ENCODE measurements at regions not wholly inside any gene's neighbourhood (a gene's known extent, or its start where the extent isn't known, plus 50 kb on each side); places are given as distances from the start of the nearest gene placed in this dataset.
"Not testable (repeated sequence)": the region's sequence is repeated elsewhere in the genome, so short reads cannot be mapped to it uniquely, and the experiment has no call there.

- DNase-seq (ENCODE audit: low spot score) = no peak
Observed at GRCh38 chr12:30345744-30346471, 349.8 kb downstream of the IPO8 start.

GRCh38 chr12:30330565-30330964, 365.1 kb downstream of the IPO8 start:
- no peak for DNase-seq (ENCODE audit: low spot score)

- DNase-seq (ENCODE audit: low spot score) = no peak
Observed at GRCh38 chr12:30329281-30329680, 366.4 kb downstream of the IPO8 start.

GRCh38 chr12:30323008-30323407, 372.7 kb downstream of the IPO8 start:
- no peak for DNase-seq (ENCODE audit: low spot score)

GRCh38 chr12:30320561-30320960, 375.1 kb downstream of the IPO8 start:
- no peak for DNase-seq (ENCODE audit: low spot score)

- no peak for DNase-seq (ENCODE audit: low spot score)
Observed at GRCh38 chr12:30314506-30315100, 381.1 kb downstream of the IPO8 start.

- DNase-seq (ENCODE audit: low spot score) = no peak
Observed at GRCh38 chr12:30308010-30308717, 387.5 kb downstream of the IPO8 start.

- no peak for DNase-seq (ENCODE audit: low spot score)
Observed at GRCh38 chr12:30304528-30304927, 391.1 kb downstream of the IPO8 start.

GRCh38 chr12:30301291-30301690, 394.4 kb downstream of the IPO8 start:
- no peak for DNase-seq (ENCODE audit: low spot score)

GRCh38 chr12:30296486-30296885, 399.2 kb downstream of the IPO8 start:
- DNase-seq (ENCODE audit: low spot score) = no peak

GRCh38 chr12:30286345-30286926, 409.2 kb downstream of the IPO8 start:
- DNase-seq (ENCODE audit: low spot score) = peak; percentile 15

GRCh38 chr12:30278401-30278800, 417.3 kb downstream of the IPO8 start:
- no peak for DNase-seq (ENCODE audit: low spot score)

- not testable (repeated sequence) for DNase-seq (ENCODE audit: low spot score)
Observed at GRCh38 chr12:30272515-30272914, 423.2 kb downstream of the IPO8 start.

- no peak for DNase-seq (ENCODE audit: low spot score)
Observed at GRCh38 chr12:30269496-30269895, 426.2 kb downstream of the IPO8 start.

GRCh38 chr12:30268041-30268440, 427.6 kb downstream of the IPO8 start:
- no peak for DNase-seq (ENCODE audit: low spot score)

GRCh38 chr12:30263434-30263833, 432.2 kb downstream of the IPO8 start:
- no peak for DNase-seq (ENCODE audit: low spot score)

GRCh38 chr12:30257618-30258017, 438.1 kb downstream of the IPO8 start:
- no peak for DNase-seq (ENCODE audit: low spot score)

GRCh38 chr12:30251546-30251945, 444.1 kb downstream of the IPO8 start:
- DNase-seq (ENCODE audit: low spot score) = no peak

GRCh38 chr12:30243426-30243825, 452.2 kb downstream of the IPO8 start:
- DNase-seq (ENCODE audit: low spot score) = no peak

GRCh38 chr12:30219047-30219446, 435.3 kb upstream of the TMTC1 start:
- DNase-seq (ENCODE audit: low spot score) = no peak

GRCh38 chr12:30218073-30218472, 434.3 kb upstream of the TMTC1 start:
- no peak for DNase-seq (ENCODE audit: low spot score)

- no peak for DNase-seq (ENCODE audit: low spot score)
Observed at GRCh38 chr12:30213166-30213565, 429.4 kb upstream of the TMTC1 start.

GRCh38 chr12:30211743-30212142, 428.0 kb upstream of the TMTC1 start:
- no peak for DNase-seq (ENCODE audit: low spot score)
